ENCODE measurements at regions not wholly inside any gene's neighbourhood (a gene's known extent, or its start where the extent isn't known, plus 50 kb on each side); places are given as distances from the start of the nearest gene placed in this dataset.
A peak's percentile ranks its signal among the peaks of the same experiment; 100 is the strongest.
"Not testable (repeated sequence)": the region's sequence is repeated elsewhere in the genome, so short reads cannot be mapped to it uniquely, and the experiment has no call there.

- DNase-seq (ENCODE audit: low spot score): no peak
Observed at GRCh38 chr5:93220431-93220830, 360.6 kb downstream of the NR2F1-AS1 start.

DNA sequence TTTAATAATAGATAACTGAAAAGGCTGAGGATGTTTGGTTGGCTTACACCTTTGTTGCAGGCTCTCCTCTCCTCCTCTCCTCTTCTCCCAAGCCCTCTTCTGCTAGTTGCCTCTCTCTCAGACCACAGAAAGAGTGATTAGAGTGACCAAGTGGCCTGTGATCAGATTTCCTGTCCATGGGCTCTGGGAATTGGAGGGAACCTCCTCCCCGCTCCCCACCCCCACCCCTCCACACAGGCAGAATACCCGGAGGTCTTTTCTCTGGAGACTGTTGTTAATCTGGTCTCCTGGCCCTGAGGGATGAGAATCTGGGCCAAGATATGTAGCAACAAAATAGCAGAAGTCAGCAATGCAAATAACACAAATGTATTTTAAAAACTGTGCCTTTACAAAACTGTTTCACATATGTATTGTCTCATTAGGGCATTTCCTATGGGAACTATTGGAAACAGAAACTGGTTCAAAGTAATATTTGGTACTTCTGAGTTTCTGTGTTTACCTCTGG lies 361.3 kb downstream of the NR2F1-AS1 start:
- peak; percentile 52 for DNase-seq (ENCODE audit: low spot score)

DNA sequence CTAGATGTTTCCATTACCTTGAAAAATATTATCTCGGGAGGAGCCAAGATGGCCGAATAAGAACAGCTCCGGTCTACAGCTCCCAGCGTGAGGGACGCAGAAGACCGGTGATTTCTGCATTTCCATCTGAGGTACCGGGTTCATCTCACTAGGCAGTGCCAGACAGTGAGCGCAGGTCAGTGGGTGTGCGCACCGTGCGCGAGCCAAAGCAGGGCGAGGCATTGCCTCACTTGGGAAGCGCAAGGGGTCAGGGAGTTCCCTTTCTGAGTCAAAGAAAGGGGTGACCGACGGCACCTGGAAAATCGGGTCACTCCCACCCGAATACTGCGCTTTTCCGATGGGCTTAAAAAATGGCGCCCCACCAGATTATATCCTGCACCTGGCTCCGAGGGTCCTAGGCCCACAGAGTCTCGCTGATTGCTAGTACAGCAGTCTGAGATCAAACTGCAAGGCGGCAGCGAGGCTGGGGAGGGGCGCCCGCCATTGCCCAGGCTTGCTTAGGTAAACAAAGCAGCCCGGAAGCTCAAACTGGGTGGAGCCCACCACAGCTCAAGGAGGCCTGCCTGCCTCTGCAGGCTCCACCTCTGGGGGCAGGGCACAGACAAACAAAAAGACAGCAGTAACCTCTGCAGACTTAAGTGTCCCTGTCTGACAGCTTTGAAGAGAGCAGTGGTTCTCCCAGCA lies 367.8 kb downstream of the NR2F1-AS1 start:
- not testable (repeated sequence) for DNase-seq (ENCODE audit: low spot score)

GRCh38 chr5:93209476-93209875 lies 371.5 kb downstream of the NR2F1-AS1 start:
- DNase-seq (ENCODE audit: low spot score): no peak

- no peak for DNase-seq (ENCODE audit: low spot score)
Observed at GRCh38 chr5:93208141-93208751, 372.8 kb downstream of the NR2F1-AS1 start.

DNA sequence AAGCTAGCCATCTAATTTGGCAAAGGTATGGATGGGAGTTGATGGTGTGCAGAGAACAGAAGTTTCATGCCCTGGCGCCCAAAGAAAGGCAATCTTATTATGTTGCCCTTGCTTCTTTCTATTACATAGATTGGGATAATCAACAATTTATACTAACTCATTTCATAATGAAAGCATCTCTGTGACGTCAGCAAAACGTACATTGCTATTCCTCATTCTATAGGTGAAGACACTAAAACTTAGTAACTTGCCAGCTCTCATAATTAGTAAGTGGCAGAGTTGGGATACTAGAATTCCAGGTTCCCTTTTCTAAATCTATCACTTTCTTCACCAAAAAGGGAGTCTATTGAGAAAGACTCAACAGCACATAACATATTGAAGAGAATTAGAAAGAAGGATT lies 374.8 kb downstream of the NR2F1-AS1 start:
- DNase-seq (ENCODE audit: low spot score): no peak

DNA sequence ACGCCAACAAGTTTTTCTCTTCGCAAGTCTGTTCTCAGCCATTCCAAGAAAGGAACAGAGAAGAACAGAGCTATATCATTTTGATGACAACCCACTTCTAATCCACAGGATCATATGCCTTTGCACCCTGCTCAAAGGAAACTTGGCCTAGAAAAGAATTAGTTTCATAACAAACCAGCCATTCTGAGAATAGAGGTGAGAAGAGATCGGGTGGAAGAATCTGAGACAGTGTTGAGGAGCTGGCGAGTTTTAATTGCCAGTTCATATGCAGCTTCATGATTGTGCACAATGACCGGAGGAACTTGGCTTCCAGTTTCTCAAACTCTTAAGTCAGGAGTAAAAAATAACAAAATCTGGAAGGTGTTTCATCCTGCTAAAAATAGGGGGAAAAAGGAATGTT lies 380.0 kb downstream of the NR2F1-AS1 start:
- DNase-seq (ENCODE audit: low spot score): no peak

GRCh38 chr5:93196986-93197385 lies 384.0 kb downstream of the NR2F1-AS1 start:
- no peak for DNase-seq (ENCODE audit: low spot score)

DNA sequence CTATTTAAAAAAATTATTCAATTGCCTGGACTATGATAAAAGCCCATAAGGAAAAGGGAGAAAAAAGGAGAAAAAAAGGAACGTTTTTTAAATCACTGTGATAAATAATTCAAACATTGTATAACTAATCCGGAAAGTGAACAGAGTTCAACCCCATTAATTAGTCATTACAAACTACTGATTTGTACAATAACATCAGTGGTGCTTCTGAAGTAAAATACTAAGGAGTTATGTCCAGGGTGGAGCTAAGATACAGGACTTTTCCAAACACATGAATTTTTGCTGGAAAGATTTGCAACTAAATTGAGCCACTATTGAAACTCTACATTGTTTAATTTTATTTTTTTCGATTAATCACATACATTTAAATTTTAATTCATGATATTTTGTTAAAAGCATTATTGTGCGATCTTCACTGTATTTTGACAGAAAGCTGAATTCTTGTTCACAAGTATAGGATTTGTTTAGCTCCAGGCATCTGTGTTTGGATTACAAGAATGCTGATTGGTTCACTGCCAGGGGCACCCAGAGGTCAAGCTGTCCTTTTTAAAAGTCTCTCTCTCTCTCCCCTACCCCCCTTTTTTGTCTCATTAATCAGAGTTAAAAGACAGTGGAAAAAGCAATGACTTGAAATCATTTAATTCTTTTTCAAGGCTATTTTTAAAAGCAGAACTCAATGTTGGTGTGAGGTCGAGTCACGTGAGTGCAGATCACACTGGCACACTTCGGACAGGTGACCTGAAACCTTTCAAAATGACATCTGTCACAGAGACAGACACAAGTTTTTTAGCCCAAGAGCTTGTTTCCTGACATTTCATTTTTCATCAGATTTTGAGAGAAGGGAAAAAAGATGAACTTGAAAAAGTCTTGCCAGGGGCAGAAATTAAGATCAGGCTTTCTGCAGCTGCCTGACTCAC lies 387.3 kb downstream of the NR2F1-AS1 start:
- no peak for DNase-seq (ENCODE audit: low spot score)

DNA sequence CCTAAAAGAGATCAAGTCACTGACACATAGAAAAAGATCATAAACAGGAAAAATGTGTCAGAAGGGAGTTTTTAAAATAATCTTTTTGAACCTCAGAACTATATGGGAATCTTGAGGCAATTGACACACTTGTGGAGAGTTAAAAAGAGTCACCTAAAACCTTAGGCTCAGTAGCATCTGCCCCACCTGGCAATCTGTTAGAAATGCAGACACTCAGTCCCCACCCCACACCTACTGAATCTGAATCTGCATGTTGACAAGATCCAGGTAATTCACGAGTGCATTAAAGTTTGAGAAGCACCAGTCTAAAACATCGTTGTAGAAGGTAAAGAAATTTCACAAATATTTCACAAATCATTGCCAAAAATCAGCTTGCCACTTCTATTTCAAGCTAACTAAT lies 388.3 kb downstream of the NR2F1-AS1 start:
- DNase-seq (ENCODE audit: low spot score): no peak

DNA sequence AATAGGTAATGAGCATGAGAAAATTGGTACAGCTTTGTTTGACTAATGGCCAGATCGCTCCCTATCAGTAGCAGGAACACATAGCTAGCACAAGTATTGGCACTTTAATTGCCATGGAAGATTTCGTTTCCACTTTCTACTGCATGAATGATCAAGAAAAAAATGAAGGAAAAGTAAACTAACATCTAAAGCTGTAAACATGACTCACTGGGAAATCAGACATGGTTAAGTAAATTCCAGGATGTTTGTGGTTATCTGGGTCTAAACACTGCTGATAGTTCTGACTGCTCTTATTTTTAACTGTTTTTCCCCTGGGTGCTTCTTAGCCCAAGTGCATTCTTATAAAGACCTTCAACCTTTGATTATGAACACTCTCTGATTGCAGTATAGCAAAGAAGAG lies 388.9 kb downstream of the NR2F1-AS1 start:
- DNase-seq (ENCODE audit: low spot score): no peak

DNA sequence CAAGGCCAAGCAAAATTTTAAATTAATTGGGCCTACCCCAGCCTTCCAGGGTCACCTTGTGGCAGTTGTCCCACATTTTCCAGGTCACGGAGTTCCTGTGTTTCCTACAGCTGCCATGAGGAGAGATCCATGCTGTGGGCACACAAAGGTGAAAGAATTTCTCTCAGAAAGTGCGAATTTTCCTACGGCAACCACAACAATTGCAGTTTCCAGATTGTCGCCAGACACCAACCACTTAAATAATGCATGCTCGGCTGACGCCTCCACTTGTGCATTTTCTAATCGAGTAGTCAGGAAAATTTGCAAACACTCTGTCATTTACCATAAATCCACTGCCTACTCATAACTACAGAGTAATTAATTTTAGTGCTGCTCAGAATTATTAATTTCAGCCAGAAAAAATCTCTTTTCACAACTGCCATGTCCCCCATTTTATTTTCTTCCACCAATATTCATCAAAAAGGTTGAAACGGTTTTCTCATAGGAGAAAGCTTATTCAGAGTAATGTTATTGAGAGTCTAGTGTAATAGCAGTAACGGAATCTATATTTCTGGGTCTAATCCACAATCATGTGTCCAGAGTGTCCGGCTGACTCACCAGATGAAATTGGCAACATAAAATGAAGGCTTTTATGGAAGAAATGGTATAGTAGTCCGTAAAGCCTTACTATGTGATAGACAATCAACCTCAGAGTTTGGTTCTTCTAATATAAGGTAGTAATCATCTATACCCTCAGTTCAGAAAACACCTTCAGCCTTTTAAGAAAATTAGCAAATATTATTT lies 389.8 kb downstream of the NR2F1-AS1 start:
- no peak for DNase-seq (ENCODE audit: low spot score)

DNA sequence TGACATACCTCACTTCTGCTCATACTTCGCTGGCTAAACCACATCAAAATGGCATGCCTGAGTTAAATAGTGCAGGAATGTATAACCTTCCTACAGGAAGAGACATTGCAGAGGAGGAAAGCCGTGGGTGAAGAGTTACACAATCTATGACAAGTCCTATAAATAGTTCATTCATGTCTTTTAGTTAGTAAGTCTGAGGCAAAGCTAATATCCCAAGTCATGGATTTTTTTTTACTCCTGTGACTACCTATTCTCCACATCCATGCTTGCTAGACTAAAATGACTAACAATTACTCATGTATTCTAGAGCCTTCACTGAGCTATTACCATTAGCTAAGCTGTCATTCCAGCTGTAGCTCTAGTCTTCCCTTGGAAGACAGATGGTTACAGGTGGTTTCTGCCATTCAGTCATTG lies 391.3 kb downstream of the NR2F1-AS1 start:
- no peak for DNase-seq (ENCODE audit: low spot score)

- DNase-seq (ENCODE audit: low spot score): no peak
Observed at GRCh38 chr5:93188876-93189485, 392.0 kb downstream of the NR2F1-AS1 start.

- no peak for DNase-seq (ENCODE audit: low spot score)
Observed at GRCh38 chr5:93186076-93186682, 394.8 kb downstream of the NR2F1-AS1 start.

- no peak for DNase-seq (ENCODE audit: low spot score)
Observed at GRCh38 chr5:93184041-93184440, 397.0 kb downstream of the NR2F1-AS1 start.

DNA sequence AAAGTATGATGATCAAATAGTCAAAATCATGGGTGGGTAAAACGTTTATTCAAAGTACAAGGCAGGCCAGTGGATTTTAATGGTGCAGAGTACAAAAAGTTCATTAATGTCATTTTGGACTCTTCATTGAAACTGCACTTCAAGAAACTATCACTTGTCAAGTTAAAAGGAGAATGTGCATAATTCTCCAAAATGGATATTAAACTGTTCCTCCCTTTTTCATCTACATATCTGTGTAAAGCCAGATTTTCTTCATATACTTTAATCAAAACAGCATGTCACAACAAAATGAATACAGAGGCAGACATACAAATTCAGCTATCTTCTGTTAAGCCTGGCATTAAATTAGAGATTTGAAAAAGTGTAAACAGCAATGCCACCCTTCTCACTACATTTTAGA lies 401.6 kb downstream of the NR2F1-AS1 start:
- DNase-seq (ENCODE audit: low spot score): no peak

GRCh38 chr5:93174930-93175329 lies 406.1 kb downstream of the NR2F1-AS1 start:
- DNase-seq (ENCODE audit: low spot score): no peak

DNA sequence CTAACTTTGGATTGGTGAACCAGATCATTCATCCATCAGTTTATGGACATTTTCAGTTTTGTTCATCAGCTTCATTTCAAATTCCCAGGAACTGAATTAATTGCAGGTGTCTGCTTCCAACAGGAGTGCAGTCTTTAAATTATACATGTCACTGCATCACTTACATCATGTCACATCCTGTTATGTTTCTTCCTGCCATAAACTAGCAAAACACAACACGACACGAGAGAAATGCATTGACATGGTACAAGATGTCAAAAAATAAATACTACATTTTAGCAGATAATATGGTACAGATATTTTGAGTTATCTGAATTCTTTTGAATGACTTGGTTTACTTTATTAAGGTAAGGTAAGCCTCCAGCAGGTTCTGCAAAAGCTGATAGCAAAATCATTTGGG lies 415.5 kb downstream of the NR2F1-AS1 start:
- no peak for DNase-seq (ENCODE audit: low spot score)

GRCh38 chr5:93164690-93165089 lies 416.3 kb downstream of the NR2F1-AS1 start:
- DNase-seq (ENCODE audit: low spot score): no peak
